HEK293T (cell line): ENCODE measurements at regions not wholly inside any gene's neighbourhood (a gene's known extent, or its start where the extent isn't known, plus 50 kb on each side); places are given as distances from the start of the nearest gene placed in this dataset.

Experiments used
- FOXA1 ChIP-seq: fragments of 450-650 bp; IDR thresholded peaks from 2 replicates; pipeline ENCODE4 v1.6.1; 2016; ENCODE audit warnings: mild to moderate bottlenecking
- FOXK2 ChIP-seq: fragments of 450-650 bp; IDR thresholded peaks from 2 replicates; pipeline ENCODE4 v1.6.1; 2016; ENCODE audit warnings: mild to moderate bottlenecking
- FOXM1 ChIP-seq: fragments of 450-650 bp; IDR thresholded peaks from 2 replicates; pipeline ENCODE4 v1.6.1; 2017; ENCODE audit warnings: mild to moderate bottlenecking, borderline replicate concordance
- NFRKB ChIP-seq: fragments of 450-650 bp; IDR thresholded peaks from 2 replicates; pipeline ENCODE4 v1.6.1; 2016; ENCODE audit warnings: mild to moderate bottlenecking, moderate library complexity
- SP1 ChIP-seq: fragments of 450-650 bp; IDR thresholded peaks from 2 replicates; pipeline ENCODE4 v1.6.1; 2017
- SUZ12 ChIP-seq: fragments of 450-650 bp; IDR thresholded peaks from 2 replicates; pipeline ENCODE4 v1.6.1; 2016; ENCODE audit warnings: mild to moderate bottlenecking
- ZNF384 ChIP-seq: fragments of 450-650 bp; IDR thresholded peaks from 2 replicates; pipeline ENCODE4 v1.6.1; 2016
- TF ChIP-seq, protein P1 (sequence below): fragments of 450-650 bp; IDR thresholded peaks from 2 replicates; pipeline ENCODE4 v1.6.1; 2016

DNA sequence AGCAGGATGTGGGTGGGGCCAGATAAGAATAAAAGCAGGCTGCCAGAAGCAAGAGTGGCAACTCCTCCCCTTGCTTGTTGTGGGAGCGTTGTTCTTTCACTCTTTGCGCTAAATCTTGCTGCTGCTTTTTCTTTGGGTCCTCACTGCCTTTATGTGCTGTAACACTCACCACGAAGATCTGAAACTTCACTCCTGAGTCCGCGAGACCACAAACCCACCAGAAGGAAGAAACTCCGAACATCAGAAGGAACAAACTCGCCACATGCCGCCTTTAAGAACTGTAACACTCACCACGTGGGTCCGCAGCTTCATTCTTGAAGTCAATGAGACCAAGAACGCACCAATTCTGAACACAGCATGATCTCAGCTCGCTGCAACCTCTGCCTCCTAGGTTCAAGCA is 72.9 kb downstream of the IL12A start:
- TF ChIP-seq NFRKB (no peak), SP1 (no peak), FOXA1 (no peak), FOXM1 (no peak), ZNF384 (no peak), SUZ12 (no peak), FOXK2 (no peak)
- TF ChIP-seq, protein P1, sequence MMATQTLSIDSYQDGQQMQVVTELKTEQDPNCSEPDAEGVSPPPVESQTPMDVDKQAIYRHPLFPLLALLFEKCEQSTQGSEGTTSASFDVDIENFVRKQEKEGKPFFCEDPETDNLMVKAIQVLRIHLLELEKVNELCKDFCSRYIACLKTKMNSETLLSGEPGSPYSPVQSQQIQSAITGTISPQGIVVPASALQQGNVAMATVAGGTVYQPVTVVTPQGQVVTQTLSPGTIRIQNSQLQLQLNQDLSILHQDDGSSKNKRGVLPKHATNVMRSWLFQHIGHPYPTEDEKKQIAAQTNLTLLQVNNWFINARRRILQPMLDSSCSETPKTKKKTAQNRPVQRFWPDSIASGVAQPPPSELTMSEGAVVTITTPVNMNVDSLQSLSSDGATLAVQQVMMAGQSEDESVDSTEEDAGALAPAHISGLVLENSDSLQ, result no peak
